Mononuclear cell (primary cell): ENCODE measurements at regions not wholly inside any gene's neighbourhood (a gene's known extent, or its start where the extent isn't known, plus 50 kb on each side); places are given as distances from the start of the nearest gene placed in this dataset.

Source experiments
- H3K27me3 ChIP-seq: 2 replicates; pipeline ENCODE4 v1.6.0; 2011; ENCODE audit warnings: low read length, control low read depth; ENCODE audit not compliant: insufficient read depth
- H3K4me1 ChIP-seq: 2 replicates; pipeline ENCODE4 v1.5.1; 2011; ENCODE audit warnings: mild to moderate bottlenecking, low read length, control low read depth; ENCODE audit not compliant: insufficient read depth
- H3K4me3 ChIP-seq: 2 replicates; pipeline ENCODE4 v1.5.1; 2011; ENCODE audit warnings: mild to moderate bottlenecking, low read length, moderate library complexity
- H3K9me3 ChIP-seq: 2 replicates; pipeline ENCODE4 v1.5.1; 2011; ENCODE audit warnings: low read depth, mild to moderate bottlenecking, control low read depth, low read length

DNA sequence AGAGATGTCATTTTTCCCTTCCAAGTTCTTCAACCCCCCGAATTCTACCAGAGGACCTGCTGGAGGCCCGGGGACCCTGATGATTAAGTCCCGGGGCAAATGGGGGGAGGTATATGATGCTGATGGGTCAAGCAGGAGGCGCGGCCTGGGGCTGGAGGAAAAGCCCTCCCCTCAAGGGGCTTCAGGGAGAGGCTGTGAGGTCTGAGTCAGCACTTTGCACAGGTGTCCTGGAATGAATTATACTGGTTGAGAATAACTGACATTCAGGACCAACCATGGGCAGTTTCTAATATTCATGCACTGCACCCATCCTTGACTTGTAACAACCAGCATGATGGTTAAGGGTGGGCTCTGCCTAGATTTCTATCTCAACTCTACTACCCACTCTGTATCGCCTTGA is 146.8 kb upstream of the SYT13 start:
- H3K4me1 ChIP-seq = no peaks in the 10 kb centered on the region
- peaks cover 3% of the 10 kb centered on the region for H3K27me3 ChIP-seq
- H3K4me3 ChIP-seq = no peak overlapping the region
- no peaks in the 10 kb centered on the region for H3K9me3 ChIP-seq

DNA sequence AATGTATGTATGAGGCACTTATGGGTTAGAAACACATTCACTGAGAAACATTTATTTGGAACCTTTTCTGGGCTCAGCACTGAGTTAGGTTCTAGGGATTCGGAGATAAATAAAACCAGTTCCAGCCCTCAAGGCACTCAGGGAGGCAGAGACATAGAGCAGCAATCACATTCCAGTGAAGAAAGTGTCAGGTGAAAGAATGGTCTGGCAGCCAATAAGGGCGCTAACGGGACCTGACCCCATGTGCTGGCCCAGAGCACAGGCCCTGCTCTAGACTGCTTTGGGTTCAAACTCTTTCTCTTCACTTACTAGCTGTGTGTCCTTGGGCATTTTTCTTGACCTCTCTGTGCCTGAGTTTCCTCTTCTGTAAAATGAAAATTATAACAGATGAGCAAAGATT is 146.0 kb upstream of the SYT13 start:
- Histone ChIP-seq H3K9me3 (no peaks in the 10 kb centered on the region), H3K27me3 (peaks cover 3% of the 10 kb centered on the region), H3K4me3 (no peak overlapping the region), H3K4me1 (no peaks in the 10 kb centered on the region)

DNA sequence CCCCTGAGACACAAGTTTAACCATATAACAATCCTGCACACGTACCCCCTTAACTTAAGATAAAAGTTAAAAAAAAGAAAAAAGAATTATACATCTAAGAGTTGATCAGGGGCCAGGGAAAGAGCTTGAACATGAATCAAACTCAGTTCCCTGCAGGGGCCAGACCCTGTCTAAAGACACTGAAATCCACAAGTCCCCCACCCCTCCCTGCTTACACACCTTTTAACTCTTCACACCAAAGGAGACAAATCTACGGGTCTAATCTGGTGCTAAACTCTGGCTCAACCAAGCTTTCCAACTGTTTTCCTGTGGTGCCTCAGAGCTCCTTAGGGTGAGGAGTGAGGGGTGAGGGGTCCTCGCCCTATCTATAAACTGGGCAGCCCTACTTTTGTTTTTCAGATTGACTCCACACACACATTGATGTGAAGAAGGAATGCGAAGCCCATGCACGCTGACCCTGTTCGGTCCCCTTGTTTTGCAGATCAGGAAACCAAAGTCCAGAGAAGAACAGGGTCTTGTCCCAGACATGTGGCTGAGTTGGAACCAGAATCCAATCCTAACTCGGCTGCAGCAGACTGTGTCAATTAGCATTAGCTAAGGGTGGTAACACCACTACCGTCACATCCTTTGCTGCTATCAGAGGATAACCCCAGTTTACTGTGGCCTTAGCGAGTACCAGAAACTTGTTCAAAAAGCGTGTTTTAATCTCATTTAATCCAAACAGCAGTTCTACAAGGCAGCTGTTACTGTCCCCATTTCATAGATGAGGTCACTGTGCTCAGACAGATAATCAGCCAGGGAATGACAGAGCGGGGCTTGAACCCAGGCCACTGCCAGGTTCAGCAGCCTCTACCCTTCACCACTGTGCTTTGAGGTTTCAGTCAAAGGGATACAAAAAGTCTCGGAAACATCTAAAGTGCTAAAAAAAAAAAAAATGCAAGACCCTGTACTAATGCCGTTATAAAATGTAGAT is 145.2 kb upstream of the SYT13 start:
- H3K4me3 ChIP-seq = no peak overlapping the region
- H3K27me3 ChIP-seq = peaks cover 3% of the 10 kb centered on the region
- H3K4me1 ChIP-seq = no peaks in the 10 kb centered on the region
- no peaks in the 10 kb centered on the region for H3K9me3 ChIP-seq

GRCh38 chr11:45430361-45430760 is 144.2 kb upstream of the SYT13 start:
- Histone ChIP-seq H3K4me3 (no peak overlapping the region), H3K27me3 (peaks cover 3% of the 10 kb centered on the region), H3K9me3 (no peaks in the 10 kb centered on the region), H3K4me1 (no peaks in the 10 kb centered on the region)

DNA sequence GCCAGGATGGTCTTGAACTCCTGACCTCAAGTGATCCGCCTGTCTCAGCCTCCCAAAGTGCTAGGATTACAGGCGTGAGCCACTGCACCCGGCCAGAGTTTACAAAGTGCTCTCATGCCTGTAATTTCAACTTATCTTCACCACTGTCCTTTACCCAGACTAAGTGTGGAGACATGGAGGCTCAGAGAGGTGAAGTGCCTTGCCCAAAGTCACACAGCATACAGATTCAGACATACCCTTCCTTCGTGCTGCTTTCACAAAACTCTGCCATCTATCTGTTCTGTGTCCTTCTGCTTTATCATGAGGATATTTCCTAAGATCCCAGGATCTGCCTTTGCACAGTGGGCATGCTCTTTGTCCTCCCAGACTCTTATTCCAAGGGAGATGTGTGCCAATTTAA is 143.6 kb upstream of the SYT13 start:
- H3K4me3 ChIP-seq = no peak overlapping the region
- H3K27me3 ChIP-seq = peaks cover 3% of the 10 kb centered on the region
- no peaks in the 10 kb centered on the region for H3K9me3 ChIP-seq
- no peaks in the 10 kb centered on the region for H3K4me1 ChIP-seq

- Histone ChIP-seq H3K4me1 (no peaks in the 10 kb centered on the region), H3K9me3 (no peaks in the 10 kb centered on the region), H3K4me3 (no peak overlapping the region)
Measured at GRCh38 chr11:45428541-45429230, 142.5 kb upstream of the SYT13 start.

GRCh38 chr11:45428116-45428515 is 142.0 kb upstream of the SYT13 start:
- H3K27me3 ChIP-seq = peaks cover 3% of the 10 kb centered on the region
- no peaks in the 10 kb centered on the region for H3K9me3 ChIP-seq
- no peaks in the 10 kb centered on the region for H3K4me1 ChIP-seq
- H3K4me3 ChIP-seq = no peak overlapping the region

More at GRCh38 chr11:45428541-45429230, 142.5 kb upstream of the SYT13 start:
- H3K27me3 ChIP-seq = peaks cover 3% of the 10 kb centered on the region

GRCh38 chr11:45424411-45425180 is 138.5 kb upstream of the SYT13 start:
- Histone ChIP-seq H3K9me3 (no peaks in the 10 kb centered on the region), H3K27me3 (peaks cover 3% of the 10 kb centered on the region), H3K4me1 (no peaks in the 10 kb centered on the region), H3K4me3 (no peak overlapping the region)

DNA sequence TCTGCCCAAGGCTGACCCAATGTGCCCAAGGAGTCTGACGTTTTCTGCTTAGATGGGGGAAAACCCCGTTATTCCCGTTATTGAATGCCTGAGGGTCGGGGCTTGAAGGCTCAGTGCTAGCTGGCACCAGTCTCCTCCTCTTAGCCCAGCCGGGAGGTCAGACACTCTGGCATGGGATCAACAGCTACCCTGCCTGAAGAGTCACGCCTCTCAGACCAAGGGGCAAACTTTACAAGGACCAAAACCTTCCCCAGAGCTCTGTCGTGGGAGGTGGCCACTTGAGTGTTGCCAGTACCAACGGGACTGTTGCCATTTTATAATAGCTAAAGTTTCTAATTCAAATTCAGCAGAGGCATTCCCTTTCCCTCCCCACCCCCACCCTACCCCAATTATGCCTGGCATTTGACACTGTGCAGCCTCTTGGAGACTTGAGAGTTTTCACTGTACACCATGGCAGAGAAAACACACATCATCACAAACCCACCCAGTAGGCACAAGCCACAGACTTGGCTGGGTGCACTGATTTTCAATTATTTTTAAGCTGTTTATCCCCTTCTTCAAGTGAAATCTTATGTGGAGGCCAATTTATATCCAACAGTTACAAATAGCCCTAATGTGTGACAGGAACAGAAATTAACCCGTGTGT is 137.5 kb upstream of the SYT13 start:
- Histone ChIP-seq H3K9me3 (no peaks in the 10 kb centered on the region), H3K4me3 (no peak overlapping the region), H3K27me3 (peaks cover 1% of the 10 kb centered on the region), H3K4me1 (no peaks in the 10 kb centered on the region)

- H3K27me3 ChIP-seq = no peaks in the 10 kb centered on the region
- no peaks in the 10 kb centered on the region for H3K4me1 ChIP-seq
- no peaks in the 10 kb centered on the region for H3K9me3 ChIP-seq
- H3K4me3 ChIP-seq = no peak overlapping the region
Measured at GRCh38 chr11:45423036-45423435, 136.9 kb upstream of the SYT13 start.

- Histone ChIP-seq H3K27me3 (peaks cover 10% of the 10 kb centered on the region), H3K4me3 (no peak overlapping the region), H3K9me3 (no peaks in the 10 kb centered on the region), H3K4me1 (no peaks in the 10 kb centered on the region)
Measured at GRCh38 chr11:45414088-45414487, 127.9 kb upstream of the SYT13 start.

- H3K4me3 ChIP-seq = no peak overlapping the region
- H3K27me3 ChIP-seq = peaks cover 10% of the 10 kb centered on the region
- H3K4me1 ChIP-seq = no peaks in the 10 kb centered on the region
- H3K9me3 ChIP-seq = no peaks in the 10 kb centered on the region
Measured at GRCh38 chr11:45413156-45413858, 127.2 kb upstream of the SYT13 start.

GRCh38 chr11:45412521-45412920 is 126.4 kb upstream of the SYT13 start:
- H3K4me3 ChIP-seq = no peak overlapping the region
- H3K4me1 ChIP-seq = no peaks in the 10 kb centered on the region
- H3K27me3 ChIP-seq = peaks cover 10% of the 10 kb centered on the region
- no peaks in the 10 kb centered on the region for H3K9me3 ChIP-seq

DNA sequence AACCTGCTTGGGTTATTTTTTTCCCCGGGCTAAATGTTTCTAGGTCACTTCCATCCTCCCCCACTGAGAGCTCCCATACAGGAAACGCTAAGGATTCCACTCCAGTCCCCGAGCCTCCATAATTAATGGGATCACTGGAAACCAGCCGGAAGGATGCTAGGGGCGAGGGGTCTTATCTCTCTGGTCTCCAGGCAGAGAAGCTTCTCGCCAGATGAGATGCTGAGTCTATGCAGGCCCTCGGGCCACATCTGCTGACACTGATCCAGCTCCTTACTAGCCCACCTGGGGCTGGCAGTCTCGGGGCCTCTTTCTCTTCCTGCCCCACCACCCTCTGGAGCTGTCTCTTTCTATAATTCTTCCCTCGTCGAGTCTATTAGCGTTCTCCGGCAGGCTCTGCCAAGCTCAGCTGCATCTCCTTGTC is 125.9 kb upstream of the SYT13 start:
- H3K4me3 ChIP-seq = no peak overlapping the region
- no peaks in the 10 kb centered on the region for H3K9me3 ChIP-seq
- peaks cover 10% of the 10 kb centered on the region for H3K27me3 ChIP-seq
- H3K4me1 ChIP-seq = no peaks in the 10 kb centered on the region
